ENCODE measurements at regions not wholly inside any gene's neighbourhood (a gene's known extent, or its start where the extent isn't known, plus 50 kb on each side); places are given as distances from the start of the nearest gene placed in this dataset.

DNA sequence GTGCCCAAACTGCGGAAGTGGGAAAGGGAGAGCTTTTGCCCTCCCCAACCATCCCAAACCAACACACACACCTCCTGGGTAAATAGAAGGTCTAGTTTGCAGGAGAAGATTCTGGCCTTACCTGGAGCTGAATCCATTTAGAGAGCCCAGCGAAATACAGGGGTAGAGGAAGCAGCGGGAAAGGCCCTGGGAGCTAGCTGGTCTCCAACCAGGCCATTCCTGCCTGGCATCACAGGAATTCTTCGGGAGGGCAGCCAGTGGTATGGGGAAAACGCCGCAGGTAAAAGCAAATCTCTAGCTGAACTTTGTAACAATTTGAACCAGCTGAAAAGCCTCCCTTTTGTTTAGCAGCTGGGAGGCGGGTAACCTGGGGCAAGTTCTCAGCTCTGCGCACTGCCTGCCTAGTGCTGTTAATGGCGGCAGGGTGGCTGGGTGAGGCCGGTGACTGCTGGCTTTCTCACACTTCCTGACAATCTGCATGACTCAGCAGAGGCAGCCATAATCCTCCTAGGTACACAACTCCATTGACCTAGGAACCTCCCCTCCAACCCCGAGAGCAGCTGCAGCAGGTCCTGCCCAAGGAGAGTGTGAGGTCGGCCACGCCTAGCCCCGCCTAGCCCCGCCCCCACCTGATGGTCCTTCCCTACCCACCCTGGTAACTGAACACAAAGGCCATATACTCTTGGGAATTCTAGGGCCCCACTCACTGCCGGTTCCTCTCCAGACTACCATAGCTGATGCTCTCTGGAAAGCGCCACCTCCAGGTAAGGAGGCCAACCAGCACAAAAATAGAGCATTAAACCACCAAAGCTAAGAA, 483.8 kb upstream of the REG3G start (continued):
- peak; percentile 74 for TF ChIP-seq PHF20 (CRISPR knock-in tag; IDR thresholded peaks at IDR 0.05)
- peak; percentile 96 for TF ChIP-seq SAP130 (CRISPR knock-in tag; IDR thresholded peaks at IDR 0.05; ENCODE audit: low read depth)
- TF ChIP-seq TGIF2 (CRISPR knock-in tag; IDR thresholded peaks at IDR 0.05) = peak; percentile 93
- peak; percentile 65; the same call in 1 of the 2 replicates for TF ChIP-seq MTF1 (CRISPR knock-in tag; IDR thresholded peaks at IDR 0.05)
- peak; percentile 96 for TF ChIP-seq HOXA3 (CRISPR knock-in tag; IDR thresholded peaks at IDR 0.05)
- 0 out of 2 replicates have a peak, but pooled peaks have one; percentile 78 for TF ChIP-seq BRCA1 (CRISPR knock-in tag; IDR thresholded peaks at IDR 0.05)
- TF ChIP-seq ZNF605 (CRISPR knock-in tag; IDR thresholded peaks at IDR 0.05) = peak; percentile 64; the same call in 1 of the 2 replicates
- TF ChIP-seq SIX1 (CRISPR knock-in tag; IDR thresholded peaks at IDR 0.05; ENCODE audit: borderline replicate concordance) = peak; percentile 54; the same call in 1 of the 2 replicates
- no peak for TF ChIP-seq HNRNPL (IDR thresholded peaks at IDR 0.05; ENCODE audit: low read depth, low read length)
- peak; percentile 82 for TF ChIP-seq ZNF205 (CRISPR knock-in tag; IDR thresholded peaks at IDR 0.05)
- no peak for TF ChIP-seq SMARCC2 (IDR thresholded peaks at IDR 0.05)
- TF ChIP-seq GATAD1 (CRISPR knock-in tag; IDR thresholded peaks at IDR 0.05) = peak; percentile 84
- TF ChIP-seq, protein P1, sequence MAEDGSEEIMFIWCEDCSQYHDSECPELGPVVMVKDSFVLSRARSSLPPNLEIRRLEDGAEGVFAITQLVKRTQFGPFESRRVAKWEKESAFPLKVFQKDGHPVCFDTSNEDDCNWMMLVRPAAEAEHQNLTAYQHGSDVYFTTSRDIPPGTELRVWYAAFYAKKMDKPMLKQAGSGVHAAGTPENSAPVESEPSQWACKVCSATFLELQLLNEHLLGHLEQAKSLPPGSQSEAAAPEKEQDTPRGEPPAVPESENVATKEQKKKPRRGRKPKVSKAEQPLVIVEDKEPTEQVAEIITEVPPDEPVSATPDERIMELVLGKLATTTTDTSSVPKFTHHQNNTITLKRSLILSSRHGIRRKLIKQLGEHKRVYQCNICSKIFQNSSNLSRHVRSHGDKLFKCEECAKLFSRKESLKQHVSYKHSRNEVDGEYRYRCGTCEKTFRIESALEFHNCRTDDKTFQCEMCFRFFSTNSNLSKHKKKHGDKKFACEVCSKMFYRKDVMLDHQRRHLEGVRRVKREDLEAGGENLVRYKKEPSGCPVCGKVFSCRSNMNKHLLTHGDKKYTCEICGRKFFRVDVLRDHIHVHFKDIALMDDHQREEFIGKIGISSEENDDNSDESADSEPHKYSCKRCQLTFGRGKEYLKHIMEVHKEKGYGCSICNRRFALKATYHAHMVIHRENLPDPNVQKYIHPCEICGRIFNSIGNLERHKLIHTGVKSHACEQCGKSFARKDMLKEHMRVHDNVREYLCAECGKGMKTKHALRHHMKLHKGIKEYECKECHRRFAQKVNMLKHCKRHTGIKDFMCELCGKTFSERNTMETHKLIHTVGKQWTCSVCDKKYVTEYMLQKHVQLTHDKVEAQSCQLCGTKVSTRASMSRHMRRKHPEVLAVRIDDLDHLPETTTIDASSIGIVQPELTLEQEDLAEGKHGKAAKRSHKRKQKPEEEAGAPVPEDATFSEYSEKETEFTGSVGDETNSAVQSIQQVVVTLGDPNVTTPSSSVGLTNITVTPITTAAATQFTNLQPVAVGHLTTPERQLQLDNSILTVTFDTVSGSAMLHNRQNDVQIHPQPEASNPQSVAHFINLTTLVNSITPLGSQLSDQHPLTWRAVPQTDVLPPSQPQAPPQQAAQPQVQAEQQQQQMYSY (CRISPR knock-in tag; IDR thresholded peaks at IDR 0.05) = 0 out of 2 replicates have a peak, but pooled peaks have one; percentile 26
- TF ChIP-seq MXI1 (IDR thresholded peaks at IDR 0.05; ENCODE audit: borderline replicate concordance, low read depth, low read length) = 0 out of 3 replicates have a peak, but pooled peaks have one; percentile 21
- TF ChIP-seq PRDM4 (CRISPR knock-in tag; IDR thresholded peaks at IDR 0.05; ENCODE audit: borderline replicate concordance) = no peak
- TF ChIP-seq ZBTB44 (CRISPR knock-in tag; IDR thresholded peaks at IDR 0.05) = 0 out of 2 replicates have a peak, but pooled peaks have one; percentile 63
- TF ChIP-seq EZH2 (conservative IDR thresholded peaks at IDR 0.05; ENCODE audit: low read depth, low read length) = no peak
- TF ChIP-seq ZNF567 (CRISPR knock-in tag; IDR thresholded peaks at IDR 0.05; ENCODE audit: borderline replicate concordance) = peak; percentile 71; the same call in 1 of the 2 replicates
- peak; percentile 98 for TF ChIP-seq DMAP1 (CRISPR knock-in tag; IDR thresholded peaks at IDR 0.05)
- TF ChIP-seq ATF7 (IDR thresholded peaks at IDR 0.05) = no peak
- no peak for TF ChIP-seq ATF7 (CRISPR knock-in tag; IDR thresholded peaks at IDR 0.05)
- no peak; the same call in 1 of the 2 replicates for TF ChIP-seq CENPBD1 (CRISPR knock-in tag; IDR thresholded peaks at IDR 0.05; ENCODE audit: borderline replicate concordance, low read depth)
- no peak for TF ChIP-seq ZNF777 (CRISPR knock-in tag; IDR thresholded peaks at IDR 0.05)
- TF ChIP-seq PCBP1 (IDR thresholded peaks at IDR 0.05; ENCODE audit: borderline replicate concordance, low read depth, low read length) = no peak

Data from HepG2 (cell line).